Activated CD4-positive, CD25-positive, alpha-beta regulatory T cell treated with anti-CD3 and anti-CD28 coated beads, Interleukin-2, amount 50 U/mL, for 24 hours (primary cell): ENCODE measurements at regions not wholly inside any gene's neighbourhood (a gene's known extent, or its start where the extent isn't known, plus 50 kb on each side); places are given as distances from the start of the nearest gene placed in this dataset.
"Not testable (repeated sequence)": the region's sequence is repeated elsewhere in the genome, so short reads cannot be mapped to it uniquely, and the experiment has no call there.

ENCODE experiments used
- ATAC-seq, 2 donors: fragments of 150-1000 bp; cut with Tn5 transposase; one replicate each; pipeline ENCODE4 v1.10.0; 2021; ENCODE audit warnings: mild to moderate bottlenecking in 1 of 2, moderate library complexity in 1 of 2

- no peak for ATAC-seq
These were observed 138.2 kb upstream of the NCOR2 start for GRCh38 chr12:124705545-124706138.

DNA sequence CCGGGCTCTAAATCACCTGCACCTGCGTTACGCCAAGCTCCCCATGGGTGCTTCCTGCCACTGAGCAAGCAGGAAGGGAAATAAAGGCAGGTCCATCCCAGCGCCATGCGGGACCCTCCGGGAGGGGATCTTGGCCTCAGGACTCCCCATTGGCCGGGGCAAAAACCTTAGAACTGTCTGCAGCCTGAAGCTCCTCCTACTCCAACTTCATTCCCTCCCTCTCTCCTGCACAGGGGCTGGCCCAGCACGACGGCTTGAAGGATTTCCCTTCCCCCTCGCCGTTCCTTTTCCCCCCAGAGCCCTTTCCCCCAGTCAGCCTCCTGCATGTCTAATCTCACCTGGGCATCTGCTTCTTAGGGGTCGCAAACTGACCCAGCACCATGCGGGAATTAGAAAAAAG lies 137.2 kb upstream of the NCOR2 start:
- ATAC-seq: no peak

GRCh38 chr12:124703856-124704255 lies 136.4 kb upstream of the NCOR2 start:
- ATAC-seq: no peak

GRCh38 chr12:124702736-124703135 lies 135.3 kb upstream of the NCOR2 start:
- no peak for ATAC-seq

DNA sequence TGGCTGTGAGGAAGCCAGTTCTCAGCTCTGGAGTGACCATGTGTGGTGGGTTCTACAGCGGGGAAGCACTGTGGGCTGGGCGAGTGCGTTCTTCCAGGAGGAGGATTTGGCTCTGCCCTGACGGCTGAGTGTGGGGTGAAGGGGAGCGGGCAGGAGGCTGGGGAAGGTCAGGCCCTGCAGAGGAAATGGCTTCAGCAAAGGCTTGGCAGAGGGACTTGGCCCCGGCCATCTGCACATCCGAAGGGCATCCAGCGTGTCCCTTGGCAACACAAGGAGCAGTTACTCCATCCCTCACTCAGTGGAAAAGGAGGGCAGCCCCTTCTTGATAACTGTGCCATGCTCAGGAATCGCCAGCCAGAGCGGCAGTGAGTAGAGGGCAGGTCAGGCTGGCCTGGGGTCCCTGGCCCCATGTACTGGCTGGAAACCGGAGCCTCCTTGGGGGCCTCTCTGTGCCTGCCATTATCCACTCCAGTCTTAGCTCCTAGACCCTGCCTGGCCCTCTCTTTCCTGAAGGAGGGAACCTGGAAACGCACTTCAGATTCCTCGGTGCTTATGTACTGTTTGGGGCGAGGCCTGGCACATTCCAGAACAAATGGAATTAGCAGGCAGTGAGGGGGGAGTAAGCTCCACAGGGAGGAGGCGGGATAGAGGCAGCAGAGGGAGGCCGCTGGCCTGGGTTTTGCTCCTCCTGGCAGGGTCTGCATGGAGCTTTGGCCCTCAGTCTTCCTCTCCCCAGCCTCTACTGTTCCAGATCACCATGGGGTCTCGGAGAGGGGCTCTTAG lies 133.6 kb upstream of the NCOR2 start:
- ATAC-seq: no peak

- ATAC-seq: no peak
These were observed 132.5 kb upstream of the NCOR2 start for GRCh38 chr12:124699909-124700308.

DNA sequence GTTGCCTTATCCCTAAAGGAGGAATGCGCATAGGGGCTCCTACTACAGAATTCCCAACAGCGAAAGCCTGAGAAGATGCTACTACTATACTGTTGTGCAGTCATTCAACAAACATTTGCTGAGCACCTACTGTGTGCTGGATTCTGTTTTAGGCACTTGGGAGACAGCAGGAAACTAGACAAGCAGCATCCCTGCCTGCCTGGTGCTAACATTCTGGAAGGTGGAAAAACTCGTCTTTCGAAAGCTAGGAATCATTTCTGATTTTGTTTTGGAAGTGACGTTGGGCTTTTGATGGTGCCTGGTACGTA lies 131.5 kb upstream of the NCOR2 start:
- no peak for ATAC-seq

DNA sequence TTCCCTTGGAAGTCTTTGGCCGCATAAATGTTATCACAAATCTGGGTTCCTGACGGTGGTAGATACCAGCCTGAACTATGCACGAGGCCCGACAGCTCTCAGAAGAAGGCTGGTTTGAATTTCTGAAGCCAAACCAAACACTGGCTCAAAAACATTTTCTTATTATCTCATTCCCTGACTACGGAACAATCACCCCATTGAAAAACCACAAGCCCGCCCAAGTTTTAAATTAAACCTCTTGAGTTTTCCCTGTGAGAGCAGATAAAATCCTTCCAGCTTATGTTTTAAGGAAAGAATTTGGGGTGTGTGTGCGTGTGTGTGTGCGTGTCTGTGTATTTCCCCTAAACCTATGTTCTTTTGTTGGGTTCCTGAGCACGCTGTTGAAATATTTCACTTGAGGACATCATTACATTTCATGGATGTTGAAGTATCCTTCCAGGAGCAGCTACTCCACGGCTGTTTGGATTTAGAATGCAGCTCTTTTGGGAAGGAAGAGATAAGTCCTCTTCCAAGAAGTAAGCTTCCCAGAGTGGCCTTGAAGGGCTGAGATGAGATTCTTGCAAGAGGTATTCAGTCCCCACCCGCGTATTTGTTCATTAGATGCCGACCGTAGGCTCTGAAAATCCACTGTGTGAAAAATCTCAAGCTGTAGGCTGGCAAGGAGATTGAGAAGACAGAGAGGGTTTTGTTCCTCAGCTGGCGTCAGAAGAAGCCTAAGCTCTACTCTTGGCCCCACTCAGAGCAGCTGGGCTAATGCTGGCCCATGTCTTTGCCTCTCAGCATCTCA lies 131.0 kb upstream of the NCOR2 start:
- ATAC-seq: no peak

GRCh38 chr12:124697722-124698121 lies 130.3 kb upstream of the NCOR2 start:
- ATAC-seq: not testable (repeated sequence)

DNA sequence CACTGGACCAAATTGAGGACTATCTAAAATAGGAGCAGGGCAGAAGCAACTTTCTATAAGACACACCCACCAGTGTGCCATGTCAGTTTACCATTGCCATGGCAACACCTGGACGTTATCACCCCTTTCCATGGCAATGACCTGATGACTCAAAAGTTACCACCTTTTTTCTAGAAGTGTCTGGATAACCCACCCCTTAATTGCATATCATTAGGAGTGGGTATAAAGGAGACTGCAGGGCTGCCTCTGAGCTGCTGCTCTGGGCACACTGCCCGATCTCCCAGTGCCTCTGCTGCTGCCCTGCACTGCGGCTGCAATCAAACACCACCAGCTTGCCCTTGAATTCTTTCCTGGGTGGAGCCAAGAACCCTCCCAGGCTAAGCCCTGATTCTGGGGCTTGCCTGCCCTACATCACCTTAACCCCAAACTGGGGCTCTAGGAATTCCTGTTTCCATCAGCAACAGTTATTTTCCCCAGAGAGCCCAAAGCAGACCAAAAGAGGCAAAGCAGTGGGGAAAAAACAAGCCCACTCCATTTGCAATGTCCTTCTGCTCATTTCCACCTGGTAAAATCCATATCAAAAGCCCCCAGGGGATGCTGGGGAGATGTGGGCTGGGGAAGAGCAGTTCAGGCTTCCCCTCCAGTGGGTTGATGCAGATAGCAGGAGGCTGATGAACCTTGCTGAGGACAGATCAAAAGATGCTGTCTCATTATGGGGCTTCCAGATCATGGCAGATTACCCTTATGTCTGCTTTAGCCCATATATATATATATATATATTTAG lies 129.5 kb upstream of the NCOR2 start:
- ATAC-seq: no peak

- ATAC-seq: no peak
These were observed 128.4 kb upstream of the NCOR2 start for GRCh38 chr12:124695861-124696260.

- no peak for ATAC-seq
These were observed 127.6 kb upstream of the NCOR2 start for GRCh38 chr12:124694846-124695497.

DNA sequence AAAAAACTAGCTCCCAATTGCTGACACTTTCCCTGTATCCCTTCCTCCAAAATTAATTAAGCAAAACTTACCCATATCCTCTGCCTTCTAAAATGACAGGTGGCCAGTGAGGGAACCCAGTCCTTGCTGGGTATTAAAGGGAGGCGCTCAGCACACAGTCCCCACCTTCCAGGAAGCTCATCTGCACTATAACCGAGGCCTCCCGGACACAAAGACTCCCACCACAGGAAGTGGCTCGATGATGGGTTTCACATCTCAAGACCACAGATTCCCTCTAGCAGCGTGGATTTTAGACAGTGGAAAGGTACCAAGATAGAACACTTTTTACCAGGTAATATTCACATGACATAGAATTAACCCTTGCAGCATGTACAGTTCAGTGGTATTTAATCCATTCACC lies 126.8 kb upstream of the NCOR2 start:
- peak in 1 of 2 donors; percentile 20 for ATAC-seq

DNA sequence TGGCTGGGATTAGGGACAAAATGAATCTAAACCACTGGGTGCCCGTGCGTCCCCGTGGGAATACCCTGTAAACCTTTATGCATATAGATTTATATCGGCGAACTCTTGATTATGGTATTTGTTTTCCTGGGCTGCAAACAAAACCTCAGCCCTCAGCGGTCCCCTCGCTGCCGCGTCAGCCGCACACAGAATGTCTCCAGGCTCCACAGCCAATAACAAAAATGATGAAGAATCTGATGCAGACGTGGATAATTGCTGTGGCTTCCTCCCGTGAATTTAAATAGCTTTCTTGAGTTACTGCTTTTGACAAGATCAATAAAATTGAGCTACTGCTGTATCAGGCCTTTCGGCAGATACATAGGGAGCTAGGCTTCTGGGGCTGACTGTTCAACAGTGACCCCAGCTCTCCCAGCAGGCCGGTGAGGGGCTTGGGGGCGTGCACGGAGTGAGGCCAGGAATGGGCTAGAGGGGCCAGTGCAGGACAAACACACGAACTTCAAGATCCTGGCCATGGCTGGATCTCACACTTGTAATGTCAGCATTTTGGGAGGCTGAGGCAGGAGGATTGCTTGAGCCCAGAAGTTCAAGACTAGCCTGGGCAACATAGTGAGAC lies 125.8 kb upstream of the NCOR2 start:
- no peak for ATAC-seq

GRCh38 chr12:124692443-124692842 lies 125.0 kb upstream of the NCOR2 start:
- ATAC-seq: no peak

DNA sequence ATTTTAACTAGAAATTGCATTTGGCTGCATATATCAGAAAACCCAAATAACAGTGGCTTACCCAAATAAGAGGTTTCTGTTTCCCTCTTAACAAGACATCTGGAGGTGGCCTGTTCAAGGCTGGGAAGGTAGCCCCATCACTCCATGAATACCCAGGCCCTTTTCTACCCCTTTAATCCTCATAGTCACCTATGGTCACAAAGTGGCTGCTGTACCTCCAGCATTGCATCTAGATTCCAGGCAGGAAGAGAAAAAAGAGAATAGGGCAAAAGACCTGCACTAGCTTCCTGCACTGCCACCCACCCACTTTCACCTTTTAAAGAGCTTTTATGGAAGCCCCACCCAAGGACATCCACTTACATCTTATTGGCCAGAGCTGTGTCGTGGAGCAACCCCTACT lies 124.0 kb upstream of the NCOR2 start:
- ATAC-seq: no peak

DNA sequence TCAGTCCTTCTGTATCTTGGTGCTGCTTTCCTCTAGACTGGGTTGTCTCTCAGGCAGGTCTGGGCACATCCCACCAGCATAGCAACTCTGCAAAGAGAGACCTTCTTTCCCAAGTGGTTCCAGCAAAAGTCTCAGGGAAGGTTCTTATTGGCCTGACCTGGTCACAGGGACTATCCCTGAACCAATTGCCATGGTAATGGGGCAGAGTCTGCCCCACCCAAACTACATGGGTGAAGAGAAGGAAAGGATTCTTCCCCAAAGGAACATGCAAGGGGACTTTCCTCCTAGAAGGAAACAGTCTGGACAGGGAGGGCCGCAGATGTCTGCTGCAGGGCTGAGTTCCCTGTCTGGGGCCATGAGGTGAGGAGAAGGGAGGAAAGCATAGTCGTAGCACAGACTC lies 122.2 kb upstream of the NCOR2 start:
- no peak for ATAC-seq

DNA sequence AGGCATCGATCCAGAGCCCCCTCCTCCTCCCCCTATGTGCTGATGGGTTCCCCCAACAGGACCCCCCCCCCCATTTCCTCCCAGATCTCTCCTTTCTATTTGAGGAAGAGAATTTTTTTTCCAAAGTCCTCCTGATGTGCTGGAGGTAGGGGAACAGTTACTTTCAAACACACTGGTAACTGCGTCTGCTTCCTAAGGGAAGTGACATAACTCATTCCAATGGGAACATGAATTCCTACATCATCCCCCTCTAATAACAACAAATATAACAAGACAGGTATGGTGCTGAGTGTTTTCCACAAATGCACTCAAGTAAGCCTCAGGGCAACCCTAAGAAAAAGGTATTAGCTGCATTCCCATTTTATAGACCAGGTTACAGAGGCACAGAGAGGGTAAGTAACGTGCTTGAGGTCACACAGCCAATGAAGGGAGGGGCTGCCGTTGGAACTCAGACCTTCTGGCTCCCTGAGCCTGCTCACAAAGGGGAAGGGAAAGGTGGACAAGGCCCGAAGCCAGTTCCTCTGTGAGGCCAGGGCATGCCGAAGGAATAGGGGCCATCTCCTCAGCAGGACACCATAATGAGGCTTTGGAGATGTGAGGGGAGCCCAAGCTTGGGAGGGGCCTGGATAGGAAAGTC lies 121.1 kb upstream of the NCOR2 start:
- no peak for ATAC-seq

DNA sequence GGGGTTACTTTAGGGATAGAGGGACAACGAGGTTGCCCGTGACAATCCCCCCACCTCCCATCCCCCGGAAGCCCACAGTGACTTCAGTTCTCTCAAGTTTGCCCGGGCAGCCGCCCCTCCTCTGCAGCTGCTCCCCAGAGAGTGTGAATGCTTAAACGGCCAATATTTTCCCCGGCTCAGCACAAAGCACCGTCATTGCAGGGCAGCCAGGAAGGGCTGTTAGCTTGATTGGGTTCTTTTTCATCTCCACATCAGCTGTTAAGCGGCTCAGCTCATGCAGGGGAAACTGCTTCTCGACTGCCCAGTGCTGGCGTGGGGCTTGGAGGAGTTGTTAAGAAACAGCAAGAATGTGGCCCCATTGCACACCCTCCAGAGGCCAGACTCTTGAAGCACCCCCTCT lies 120.5 kb upstream of the NCOR2 start:
- ATAC-seq: no peak

DNA sequence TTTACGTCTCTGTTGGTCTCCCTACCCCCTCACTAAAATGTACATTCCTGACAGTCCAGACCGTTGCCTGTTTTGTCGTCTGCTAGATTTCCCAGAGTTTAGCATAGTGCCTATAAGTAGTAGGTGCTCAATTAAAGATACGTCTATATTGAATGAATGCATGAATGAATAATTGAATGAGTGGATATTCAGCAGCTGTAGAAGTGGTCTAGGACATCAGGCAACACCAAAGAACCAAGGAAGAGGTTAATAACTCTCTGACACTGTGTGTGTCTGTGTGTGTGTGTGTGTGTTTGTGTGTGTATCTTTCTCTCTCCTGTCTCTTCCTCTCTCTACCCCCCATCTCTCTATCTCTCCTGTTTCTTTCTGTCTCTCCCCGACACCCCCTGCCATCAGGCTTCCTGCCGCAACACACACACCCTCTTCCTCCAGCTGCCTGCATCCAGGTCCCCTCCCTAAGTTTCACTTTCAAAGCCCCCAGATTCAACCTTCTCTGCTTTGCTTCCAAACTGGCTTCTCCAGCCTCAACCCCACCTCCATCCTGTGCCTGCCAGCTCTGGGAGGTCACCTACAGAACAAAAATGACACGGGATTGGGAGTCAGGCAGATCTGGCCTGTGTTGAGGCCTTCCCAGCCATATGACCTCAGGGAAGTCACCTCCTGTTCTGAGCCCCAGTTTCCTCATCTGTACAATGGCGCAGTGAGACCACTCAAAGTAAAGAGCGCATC lies 119.9 kb upstream of the NCOR2 start:
- ATAC-seq: no peak
